Duodenal mucosa (tissue), 2 donors: ENCODE measurements at regions not wholly inside any gene's neighbourhood (a gene's known extent, or its start where the extent isn't known, plus 50 kb on each side); places are given as distances from the start of the nearest gene placed in this dataset.

Source experiments
- H3K27ac ChIP-seq: one replicate; pipeline ENCODE4 v1.7.0; 2013; ENCODE audit warnings: low read depth, low read length
- H3K27me3 ChIP-seq, 2 donors: one replicate each; pipeline ENCODE4 v1.7.0; 2013; ENCODE audit warnings: low read length in 2 of 2, control low read depth in 1 of 2; ENCODE audit not compliant: insufficient read depth in 2 of 2, control insufficient read depth in 1 of 2
- H3K36me3 ChIP-seq, 2 donors: one replicate each; pipeline ENCODE4 v1.7.0; 2013; ENCODE audit warnings: low read length in 2 of 2, control low read depth in 1 of 2; ENCODE audit not compliant: insufficient read depth in 2 of 2, control insufficient read depth in 1 of 2
- H3K4me1 ChIP-seq, 2 donors: one replicate each; pipeline ENCODE4 v1.7.0; 2013; ENCODE audit warnings: low read length in 2 of 2, control low read depth in 1 of 2; ENCODE audit not compliant: insufficient read depth in 2 of 2, control insufficient read depth in 1 of 2
- H3K4me3 ChIP-seq, 2 donors: one replicate each; pipeline ENCODE4 v1.7.0; 2013; ENCODE audit warnings: low read length in 2 of 2, low read depth in 1 of 2
- H3K9ac ChIP-seq, 2 donors: one replicate each; pipeline ENCODE4 v1.7.0; 2013; ENCODE audit warnings: low read length in 2 of 2, low read depth in 1 of 2
- H3K9me3 ChIP-seq, 2 donors: one replicate each; pipeline ENCODE4 v1.7.0; 2013; ENCODE audit warnings: low read length in 2 of 2, control low read depth in 1 of 2; ENCODE audit not compliant: control insufficient read depth in 1 of 2

- Histone ChIP-seq H3K9ac (no peak overlapping the region), H3K4me1 (no peaks in the 10 kb centered on the region), H3K4me3 (no peak overlapping the region), H3K9me3 (peaks cover 0 to 1% of the 10 kb centered on the region in 2 donors), H3K27me3 (no peaks in the 10 kb centered on the region), H3K27ac (no peak overlapping the region), H3K36me3 (no peaks in the 10 kb centered on the region)
These were observed 78.6 kb upstream of the ZFHX3 start for GRCh38 chr16:73126525-73126853.

DNA sequence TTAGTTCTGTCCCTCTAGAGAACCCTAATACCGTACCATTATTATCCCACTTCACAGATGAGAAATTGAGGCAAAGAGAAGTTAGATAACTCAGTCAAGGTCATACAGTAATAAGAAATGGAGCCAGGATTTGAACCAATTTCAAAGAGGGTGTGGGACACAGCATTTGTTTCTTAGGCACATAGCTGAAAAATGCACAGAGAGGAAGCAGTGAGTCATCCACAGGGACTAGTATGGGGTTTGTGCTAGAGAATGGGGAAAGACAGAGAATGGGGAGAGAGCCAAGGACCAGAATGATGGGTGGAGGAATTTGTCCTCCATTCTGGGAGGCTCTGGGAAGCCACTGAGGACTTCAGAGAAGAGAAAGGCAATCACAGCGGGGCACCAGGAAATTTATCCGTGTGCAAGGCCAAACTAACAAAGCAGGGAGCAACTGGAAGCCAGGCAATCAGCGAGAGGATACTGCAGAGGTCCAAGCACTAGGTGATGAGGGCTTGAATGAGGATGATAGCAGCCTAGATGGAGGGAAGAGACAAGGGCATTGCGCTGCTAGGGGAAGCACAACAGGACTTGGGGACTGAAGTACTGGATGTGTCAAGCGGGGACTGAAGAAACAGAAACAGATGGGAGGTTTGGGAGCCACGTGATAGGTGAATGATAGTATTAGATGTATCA lies 78.1 kb upstream of the ZFHX3 start:
- Histone ChIP-seq H3K36me3 (no peaks in the 10 kb centered on the region), H3K9me3 (peaks cover 0 to 1% of the 10 kb centered on the region in 2 donors), H3K4me3 (no peak overlapping the region), H3K27ac (no peak overlapping the region), H3K4me1 (no peaks in the 10 kb centered on the region), H3K27me3 (no peaks in the 10 kb centered on the region), H3K9ac (no peak overlapping the region)

DNA sequence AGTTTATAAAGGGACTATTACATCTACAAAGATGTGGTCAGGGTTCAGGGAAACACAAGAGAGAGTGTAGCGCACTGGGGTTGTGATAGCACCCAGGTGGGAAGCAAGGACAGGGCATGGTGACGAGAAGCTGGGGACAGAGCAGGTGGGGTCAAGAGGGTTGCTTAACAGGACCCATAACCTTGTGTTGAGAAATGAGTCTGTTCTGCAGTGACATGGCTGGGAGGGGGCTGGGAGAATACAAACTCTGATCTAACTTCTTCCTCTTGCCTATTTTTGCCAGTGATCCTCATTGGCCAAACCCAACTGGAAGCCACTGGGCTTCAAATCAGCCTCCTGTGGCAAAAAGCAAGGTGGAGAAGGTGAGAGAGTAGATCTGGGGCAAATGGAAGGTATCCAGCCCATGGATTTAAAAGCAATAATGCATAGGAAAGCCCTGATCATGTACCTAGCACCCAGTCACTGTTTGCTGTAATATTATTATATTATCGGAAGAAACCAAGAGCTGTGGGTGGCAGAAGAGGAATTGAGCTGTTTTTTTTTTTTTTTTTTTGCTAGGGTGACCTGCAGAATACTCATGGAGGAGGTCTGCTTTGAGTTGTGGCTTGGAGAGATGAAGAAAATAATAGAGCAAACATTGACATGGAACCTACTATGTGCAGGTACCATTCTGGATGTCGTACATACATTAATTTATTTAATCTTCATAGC lies 76.9 kb upstream of the ZFHX3 start:
- Histone ChIP-seq H3K4me3 (no peak overlapping the region), H3K9ac (no peak overlapping the region), H3K27ac (no peak overlapping the region), H3K4me1 (no peaks in the 10 kb centered on the region), H3K27me3 (no peaks in the 10 kb centered on the region), H3K9me3 (peaks cover 0 to 1% of the 10 kb centered on the region in 2 donors), H3K36me3 (no peaks in the 10 kb centered on the region)

- no peaks in the 10 kb centered on the region for H3K4me1 ChIP-seq
- H3K27ac ChIP-seq = no peak overlapping the region
- H3K4me3 ChIP-seq = no peak overlapping the region
- no peaks in the 10 kb centered on the region for H3K36me3 ChIP-seq
- H3K9me3 ChIP-seq = peaks cover 0 to 1% of the 10 kb centered on the region in 2 donors
- H3K9ac ChIP-seq = no peak overlapping the region
- no peaks in the 10 kb centered on the region for H3K27me3 ChIP-seq
These were observed 76.2 kb upstream of the ZFHX3 start for GRCh38 chr16:73124097-73124652.

DNA sequence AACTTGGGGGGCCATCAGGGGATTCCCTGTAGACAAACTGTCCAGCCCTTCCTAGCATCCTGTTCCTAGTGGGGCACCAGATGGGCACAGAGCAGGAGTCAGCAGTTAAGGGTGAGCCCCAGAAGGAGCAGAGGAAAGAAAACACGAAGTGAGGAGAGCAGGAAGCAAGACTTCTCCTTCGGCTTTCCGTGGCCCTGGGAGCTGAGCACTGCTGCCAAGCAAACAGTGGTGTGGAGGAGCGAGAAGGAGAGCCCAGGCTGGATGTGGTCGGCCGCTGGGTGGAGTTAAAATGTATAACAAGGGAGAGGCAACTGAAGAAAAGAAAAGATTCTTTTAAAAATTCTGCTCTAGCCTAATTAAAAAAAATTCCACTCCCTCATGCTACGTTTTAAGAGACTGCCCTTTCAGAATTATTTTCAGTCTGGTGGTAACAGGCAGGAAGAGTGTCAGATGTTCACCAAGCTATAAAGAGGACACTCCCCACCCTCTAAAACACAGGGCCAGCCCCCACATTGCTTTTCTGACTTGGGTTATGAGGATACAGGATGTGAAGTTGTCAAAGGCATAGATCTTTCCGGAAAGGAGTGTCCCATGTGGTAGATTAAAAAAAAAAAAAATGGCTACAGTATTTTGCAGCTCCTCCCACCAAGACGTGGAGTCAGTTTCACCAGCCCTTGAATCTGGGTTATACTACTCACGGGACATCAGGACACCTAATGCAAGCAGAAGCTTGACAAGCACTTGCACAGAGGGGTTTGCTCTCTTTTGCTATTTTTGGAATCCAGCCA lies 74.9 kb upstream of the ZFHX3 start:
- no peak overlapping the region for H3K27ac ChIP-seq
- H3K36me3 ChIP-seq = no peaks in the 10 kb centered on the region
- no peak overlapping the region for H3K9ac ChIP-seq
- H3K4me3 ChIP-seq = no peak overlapping the region
- H3K27me3 ChIP-seq = no peaks in the 10 kb centered on the region
- no peaks in the 10 kb centered on the region for H3K4me1 ChIP-seq
- H3K9me3 ChIP-seq = peaks cover 0 to 4% of the 10 kb centered on the region in 2 donors

- Histone ChIP-seq H3K36me3 (no peaks in the 10 kb centered on the region), H3K4me3 (no peak overlapping the region), H3K27me3 (no peaks in the 10 kb centered on the region), H3K9ac (no peak overlapping the region), H3K27ac (no peak overlapping the region), H3K4me1 (no peaks in the 10 kb centered on the region), H3K9me3 (peaks cover 3 to 9% of the 10 kb centered on the region in 2 donors)
These were observed 68.6 kb upstream of the ZFHX3 start for GRCh38 chr16:73116576-73116975.

DNA sequence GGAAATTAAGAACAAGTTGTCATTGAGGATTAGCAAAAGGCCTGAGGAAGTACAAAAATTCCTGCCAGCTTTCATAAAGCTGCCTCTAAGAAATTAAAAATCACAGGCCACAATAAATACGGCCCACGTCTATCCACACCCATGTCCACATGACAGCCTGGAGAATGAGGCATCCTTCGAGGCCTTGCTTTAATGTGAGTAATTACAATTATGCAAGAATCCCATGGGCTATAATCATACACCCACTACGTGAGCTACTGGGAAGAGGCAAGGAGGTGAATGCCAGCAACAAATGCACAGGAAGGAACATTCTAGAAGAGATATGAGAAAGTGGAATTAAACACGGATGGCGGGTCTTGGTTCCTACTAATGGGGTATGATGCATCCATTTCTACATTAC lies 65.4 kb upstream of the ZFHX3 start:
- Histone ChIP-seq H3K27me3 (no peaks in the 10 kb centered on the region), H3K27ac (no peak overlapping the region), H3K36me3 (no peaks in the 10 kb centered on the region), H3K4me3 (no peak overlapping the region), H3K4me1 (no peaks in the 10 kb centered on the region), H3K9me3 (peaks cover 3 to 9% of the 10 kb centered on the region in 2 donors), H3K9ac (no peak overlapping the region)

DNA sequence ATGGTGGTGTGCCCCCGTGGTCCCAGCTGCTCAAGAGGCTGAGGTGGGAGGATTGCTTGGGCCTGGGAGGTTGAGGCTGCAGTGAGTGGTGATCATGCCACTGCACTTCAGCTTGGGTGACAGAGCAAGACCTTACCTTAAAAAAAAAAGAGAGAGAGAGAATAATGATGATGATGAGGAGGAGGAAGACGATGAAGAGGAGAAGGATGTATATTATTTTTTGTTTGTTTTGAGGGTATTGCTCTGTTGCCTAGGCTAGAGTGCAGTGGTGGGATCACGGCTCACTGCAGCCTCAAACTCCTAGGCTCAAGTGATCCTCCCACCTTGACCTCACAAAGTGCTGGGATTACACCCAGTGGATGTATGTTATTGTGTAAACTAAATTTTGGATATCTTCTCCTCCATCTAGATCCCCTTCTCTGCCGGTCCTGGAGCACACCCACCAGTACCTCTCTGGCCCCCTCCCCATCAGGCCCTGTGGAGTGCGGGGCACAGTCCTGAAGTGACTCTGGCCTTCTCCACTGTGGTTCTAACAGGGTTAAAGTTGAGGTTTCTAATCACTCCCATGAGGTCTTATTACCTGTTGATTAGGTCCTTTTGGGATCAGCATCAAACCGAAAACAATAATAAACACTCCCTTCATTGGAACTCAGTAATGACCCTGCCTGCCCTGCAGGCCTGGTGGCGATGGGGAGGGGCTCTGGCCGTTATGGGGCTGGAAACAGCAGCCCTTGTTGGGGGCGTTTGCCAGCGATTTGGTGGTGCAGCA lies 60.5 kb upstream of the ZFHX3 start:
- Histone ChIP-seq H3K36me3 (no peaks in the 10 kb centered on the region), H3K27me3 (no peaks in the 10 kb centered on the region), H3K27ac (no peak overlapping the region), H3K4me1 (no peaks in the 10 kb centered on the region), H3K4me3 (no peak overlapping the region), H3K9ac (no peak overlapping the region), H3K9me3 (no peaks in the 10 kb centered on the region)

- Histone ChIP-seq H3K9me3 (no peaks in the 10 kb centered on the region), H3K4me1 (no peaks in the 10 kb centered on the region), H3K36me3 (no peaks in the 10 kb centered on the region), H3K4me3 (no peak overlapping the region), H3K27me3 (no peaks in the 10 kb centered on the region), H3K27ac (no peak overlapping the region), H3K9ac (no peak overlapping the region)
These were observed 59.4 kb upstream of the ZFHX3 start for GRCh38 chr16:73107371-73107770.
